NCI-H524 (cell line): ENCODE measurements at regions not wholly inside any gene's neighbourhood (a gene's known extent, or its start where the extent isn't known, plus 50 kb on each side); places are given as distances from the start of the nearest gene placed in this dataset.
"Not testable (repeated sequence)": the region's sequence is repeated elsewhere in the genome, so short reads cannot be mapped to it uniquely, and the experiment has no call there.

ENCODE experiments used
- DNase-seq, 2 experiments: peaks; one replicate each; lab custom pipeline; 2025; lab: John Stamatoyannopoulos, UW

GRCh38 chr7:53387515-53387914, 352.1 kb downstream of the POM121L12 start:
- no peak for DNase-seq

GRCh38 chr7:53397911-53398310, 362.5 kb downstream of the POM121L12 start:
- no peak for DNase-seq

- no peak for DNase-seq
Measured at GRCh38 chr7:53398566-53398965, 363.1 kb downstream of the POM121L12 start.

- no peak for DNase-seq
Measured at GRCh38 chr7:53413021-53413420, 377.6 kb downstream of the POM121L12 start.

GRCh38 chr7:53415816-53416215, 380.4 kb downstream of the POM121L12 start:
- DNase-seq: no peak

GRCh38 chr7:53418834-53419482, 383.5 kb downstream of the POM121L12 start:
- no peak for DNase-seq

- no peak for DNase-seq
Measured at GRCh38 chr7:53420550-53420949, 385.1 kb downstream of the POM121L12 start.

- no peak for DNase-seq
Measured at GRCh38 chr7:53422291-53422690, 386.9 kb downstream of the POM121L12 start.

- DNase-seq: no peak
Measured at GRCh38 chr7:53426145-53426750, 390.8 kb downstream of the POM121L12 start.

GRCh38 chr7:53428045-53428444, 392.6 kb downstream of the POM121L12 start:
- DNase-seq: no peak

GRCh38 chr7:53431901-53432300, 396.5 kb downstream of the POM121L12 start:
- DNase-seq: no peak

- no peak for DNase-seq
Measured at GRCh38 chr7:53437336-53437735, 401.9 kb downstream of the POM121L12 start.

GRCh38 chr7:53446170-53446569, 410.7 kb downstream of the POM121L12 start:
- no peak for DNase-seq

- no peak for DNase-seq
Measured at GRCh38 chr7:53458636-53459035, 423.2 kb downstream of the POM121L12 start.

GRCh38 chr7:53466371-53466770, 430.9 kb downstream of the POM121L12 start:
- peak; percentile 90 to 97 for DNase-seq

- peak in 1 of 2 experiments; percentile 35 for DNase-seq
Measured at GRCh38 chr7:53470336-53470970, 435.0 kb downstream of the POM121L12 start.

GRCh38 chr7:53473371-53473770, 437.9 kb downstream of the POM121L12 start:
- no peak for DNase-seq

GRCh38 chr7:53475776-53476175, 440.3 kb downstream of the POM121L12 start:
- DNase-seq: peak in 1 of 2 experiments; percentile 72

GRCh38 chr7:53476566-53476965, 441.1 kb downstream of the POM121L12 start:
- peak in 1 of 2 experiments; percentile 25 for DNase-seq

GRCh38 chr7:53485354-53485753, 449.9 kb downstream of the POM121L12 start:
- DNase-seq: peak; percentile 14 to 63

GRCh38 chr7:53491051-53491450, 455.6 kb downstream of the POM121L12 start:
- no peak for DNase-seq

- not testable (repeated sequence) for DNase-seq
Measured at GRCh38 chr7:53495181-53495580, 459.7 kb downstream of the POM121L12 start.

- no peak for DNase-seq
Measured at GRCh38 chr7:53500076-53500475, 464.6 kb downstream of the POM121L12 start.
